Amniotic epithelial cell (primary cell): ENCODE measurements at regions not wholly inside any gene's neighbourhood (a gene's known extent, or its start where the extent isn't known, plus 50 kb on each side); places are given as distances from the start of the nearest gene placed in this dataset.

Source experiments
- DNase-seq: peaks from one replicate; pipeline ENCODE4 v3.0.0-alpha.2; 2010; ENCODE audit warnings: low read depth

DNA sequence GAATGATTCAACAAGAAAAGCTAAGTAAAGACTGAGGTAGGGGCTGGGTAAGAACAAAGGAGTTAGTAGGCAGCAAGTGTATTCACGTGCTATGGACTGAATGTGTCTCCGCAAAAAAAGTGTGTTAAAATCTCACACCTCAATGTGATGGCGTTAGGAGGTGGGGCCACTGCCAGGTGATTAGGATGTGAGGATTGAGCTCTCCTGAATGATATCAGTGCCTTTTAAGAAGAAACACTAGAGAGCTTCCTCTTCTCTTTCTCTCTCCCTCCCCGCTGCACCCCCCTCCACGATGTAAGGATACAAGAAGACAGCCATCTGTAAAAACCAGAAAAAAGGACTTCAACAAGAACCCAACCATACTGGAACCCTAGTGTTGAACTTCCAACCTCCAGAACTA lies 396.1 kb upstream of the PLXNA2 start:
- no peak for DNase-seq

DNA sequence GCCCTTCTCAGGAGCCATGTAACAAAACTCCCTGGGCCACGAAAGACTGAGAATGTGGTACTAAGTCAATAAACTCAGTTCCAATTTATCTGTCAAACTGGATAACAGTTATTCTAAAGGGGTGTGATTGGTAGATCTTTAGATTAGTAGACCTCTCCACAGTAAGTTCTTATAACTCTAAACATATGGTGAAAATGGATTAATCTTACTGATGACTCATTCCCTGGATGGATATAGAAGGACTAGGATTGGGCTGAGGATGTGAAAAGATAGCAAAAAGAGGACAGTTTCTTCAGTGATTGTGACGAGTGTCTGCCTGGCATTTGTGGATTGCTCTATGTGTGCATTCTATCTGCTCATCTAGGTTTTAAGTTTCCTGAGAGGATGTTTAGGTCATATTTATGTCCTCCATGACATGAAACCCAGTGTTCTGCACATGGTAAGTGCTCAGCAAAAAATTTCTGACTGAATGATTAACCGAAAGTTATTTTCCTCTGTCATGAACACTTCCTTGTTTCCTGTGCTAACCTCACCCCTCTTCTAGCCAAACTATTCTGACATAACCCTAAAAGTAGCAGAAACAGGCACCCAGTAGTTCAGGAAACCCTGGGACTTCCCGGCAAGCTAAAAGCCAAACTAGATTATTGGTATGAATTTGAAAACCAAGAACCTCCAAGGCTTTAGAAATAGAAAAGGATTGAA lies 397.5 kb upstream of the PLXNA2 start:
- DNase-seq = no peak

DNA sequence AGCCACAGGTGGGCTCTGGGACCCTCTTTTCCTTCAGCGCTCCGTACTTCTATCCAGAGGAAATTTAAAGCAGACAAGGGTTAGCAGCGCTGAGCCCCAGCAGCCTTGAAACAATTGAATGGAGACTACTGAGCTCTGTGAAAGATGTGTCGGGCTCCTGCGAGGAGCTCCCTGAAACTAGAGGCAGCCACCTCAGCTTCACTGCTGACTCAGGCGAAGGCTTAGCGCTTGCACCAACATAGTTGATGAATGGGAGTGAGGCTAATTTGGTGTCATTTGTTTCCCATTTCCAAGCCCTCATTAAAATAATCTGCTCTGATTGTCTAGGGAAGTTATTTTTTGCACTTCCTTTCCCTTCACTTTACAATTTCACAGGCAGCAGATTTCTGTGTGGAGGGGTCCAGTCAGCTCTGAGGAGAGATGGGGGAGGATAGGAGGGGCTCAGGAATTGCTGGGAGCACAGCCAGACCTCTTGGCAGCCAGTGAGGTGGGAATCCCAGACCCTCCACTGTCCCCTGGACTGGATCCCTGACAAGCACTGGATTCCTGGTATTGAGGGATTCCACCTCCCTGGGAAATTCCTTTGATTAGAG lies 398.9 kb upstream of the PLXNA2 start:
- no peak for DNase-seq

DNA sequence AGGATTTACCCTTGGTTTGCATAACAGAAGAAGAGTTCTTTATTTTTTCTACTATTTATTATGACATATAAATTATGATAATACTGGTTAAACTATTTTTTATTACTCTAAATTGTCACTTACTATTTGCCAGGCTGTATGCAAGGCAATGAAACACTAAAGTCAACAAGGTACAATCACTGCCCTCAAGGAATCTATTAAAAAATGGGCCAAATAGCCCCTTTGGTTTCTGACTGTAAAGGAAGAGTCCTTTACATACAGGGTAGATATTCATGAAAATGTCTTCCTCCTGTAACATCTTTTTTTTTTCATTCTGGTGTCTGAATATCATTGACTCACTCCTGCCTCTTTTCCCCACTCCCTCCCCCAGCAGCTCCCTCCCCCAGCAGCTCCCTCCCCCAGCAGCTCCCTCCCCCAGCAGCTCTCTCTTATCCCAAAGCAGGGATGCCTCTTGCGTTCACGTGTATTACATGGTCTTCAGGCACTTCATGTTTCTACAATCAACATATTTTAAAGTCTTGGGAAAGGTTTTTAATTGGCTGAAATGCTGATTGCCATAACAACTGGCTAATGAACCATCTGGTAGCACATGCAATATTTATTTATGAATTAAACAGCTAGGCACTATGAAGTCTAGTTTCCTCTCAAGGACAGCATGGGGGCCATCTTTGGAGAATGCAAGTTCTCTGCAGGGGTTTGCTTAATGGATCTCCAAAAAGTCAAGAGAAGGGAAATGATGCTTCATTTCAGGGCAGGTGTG lies 400.4 kb upstream of the PLXNA2 start:
- DNase-seq = no peak

DNA sequence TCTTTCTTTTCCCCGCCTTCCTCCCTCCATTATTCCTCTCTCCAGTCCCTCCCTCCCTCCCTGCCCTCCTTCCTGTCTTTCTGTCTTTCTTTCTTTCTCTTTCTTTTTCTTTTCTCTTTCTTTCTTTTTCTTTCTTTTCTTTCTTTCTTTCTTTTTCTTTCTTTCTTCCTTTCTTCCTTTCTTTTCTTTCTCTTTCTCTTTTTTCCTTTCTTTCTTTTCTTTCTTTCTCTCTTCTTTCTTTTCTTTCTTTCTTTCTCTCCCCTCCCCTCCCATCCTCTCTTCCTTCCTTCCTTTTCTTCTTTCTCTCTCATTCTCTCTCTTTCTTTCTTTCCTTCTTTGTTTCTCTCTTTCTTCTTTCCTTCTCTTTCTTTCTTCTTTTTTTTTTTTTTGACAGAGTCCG lies 402.2 kb upstream of the PLXNA2 start:
- no peak for DNase-seq

DNA sequence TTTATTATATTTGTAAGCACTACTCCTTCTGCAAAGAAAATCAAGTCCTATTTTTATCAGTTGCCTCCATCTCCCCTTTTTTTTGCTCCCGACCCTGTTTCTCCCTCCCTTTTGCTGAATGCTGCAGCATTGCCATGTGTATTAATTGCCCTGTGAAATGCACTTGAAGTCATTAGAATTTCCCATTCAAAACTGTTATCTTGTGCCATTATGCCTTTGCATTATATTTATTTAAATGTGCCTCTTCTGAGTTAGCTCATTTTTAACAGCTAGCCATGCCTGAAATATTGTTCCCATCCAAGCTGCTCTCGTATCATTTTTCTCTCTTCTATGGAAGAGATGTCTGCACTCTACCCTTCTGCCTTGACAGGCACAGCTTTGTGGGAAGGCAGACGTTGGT lies 404.0 kb upstream of the PLXNA2 start:
- DNase-seq = no peak

DNA sequence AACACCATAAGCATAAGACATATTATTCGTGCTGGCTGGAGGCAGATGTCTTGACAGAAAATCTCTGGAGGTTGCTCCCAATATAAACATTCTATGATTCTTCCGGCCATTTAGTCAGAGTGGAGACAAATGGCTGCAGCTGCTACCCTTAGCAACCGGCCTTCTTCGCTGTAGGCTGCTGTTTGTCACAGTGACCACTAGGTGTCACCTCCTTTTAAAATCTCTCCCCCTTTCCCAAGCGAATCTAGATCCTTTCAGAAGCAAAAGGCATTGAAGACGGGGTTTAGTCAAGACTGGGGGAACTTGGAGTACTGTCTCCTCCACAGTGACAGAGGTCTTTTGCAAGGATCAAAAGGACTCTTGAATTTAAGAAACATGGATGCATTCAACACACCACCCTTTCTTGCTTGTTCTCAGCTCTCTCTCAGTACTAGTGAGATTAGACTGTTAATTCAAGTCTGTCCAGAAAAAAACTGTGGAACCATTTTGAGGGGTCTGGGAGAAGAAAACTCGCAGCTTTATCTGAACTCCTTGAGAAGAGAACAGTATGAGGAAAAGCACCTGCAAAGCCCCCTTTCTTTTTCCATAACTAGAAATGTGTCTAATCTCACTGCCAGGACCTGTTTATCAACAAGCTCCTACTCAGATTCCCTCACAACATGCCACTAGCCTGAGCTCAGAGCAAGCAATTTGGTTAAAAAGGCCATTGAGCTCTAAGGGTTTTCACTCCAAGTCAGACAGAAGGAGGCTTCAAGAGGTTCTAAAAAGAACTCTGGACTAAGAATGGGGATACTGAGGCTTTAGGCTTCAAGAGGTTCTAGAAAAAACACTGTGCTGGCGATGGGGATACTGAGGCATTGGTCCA lies 408.3 kb upstream of the PLXNA2 start:
- peak; percentile 63 for DNase-seq

DNA sequence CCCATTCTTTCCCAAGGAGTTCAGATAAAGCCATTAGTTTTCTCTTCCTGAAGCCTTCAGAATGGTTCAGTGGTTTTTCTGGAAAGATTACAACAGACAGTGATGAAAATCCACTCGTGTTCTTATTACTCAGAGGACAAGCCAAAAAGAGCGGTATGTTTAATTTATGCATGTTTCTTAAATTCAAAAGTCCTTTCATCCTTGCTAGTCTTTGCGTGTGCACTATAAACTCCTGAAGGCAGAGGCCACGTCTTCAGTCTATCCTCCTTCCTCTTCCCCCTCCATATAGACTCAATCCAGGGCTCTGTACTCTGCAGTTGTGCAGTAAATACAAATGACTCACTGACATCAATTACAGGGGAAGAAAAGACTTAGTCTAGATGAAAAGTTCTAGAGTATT lies 409.2 kb upstream of the PLXNA2 start:
- DNase-seq = peak; percentile 38

DNA sequence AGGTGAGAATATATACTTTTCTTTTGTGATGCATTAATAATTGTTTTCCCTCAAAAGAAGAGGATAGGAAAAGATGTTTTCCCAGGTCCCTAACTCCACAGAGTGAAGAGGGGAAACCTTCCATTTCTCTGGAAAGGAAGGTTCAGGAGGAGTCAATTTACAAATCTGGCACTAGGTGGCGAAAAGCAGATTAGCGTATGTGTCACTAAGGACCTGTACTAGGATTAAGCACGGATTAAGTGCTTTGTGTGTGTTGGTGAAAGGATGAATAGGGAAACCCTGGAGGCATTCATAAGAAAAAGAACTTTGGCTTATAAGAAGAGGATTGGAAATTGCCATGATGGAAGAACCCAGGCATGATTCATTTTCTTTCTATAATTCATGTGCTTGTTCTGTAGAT lies 410.1 kb upstream of the PLXNA2 start:
- DNase-seq = peak; percentile 14

DNA sequence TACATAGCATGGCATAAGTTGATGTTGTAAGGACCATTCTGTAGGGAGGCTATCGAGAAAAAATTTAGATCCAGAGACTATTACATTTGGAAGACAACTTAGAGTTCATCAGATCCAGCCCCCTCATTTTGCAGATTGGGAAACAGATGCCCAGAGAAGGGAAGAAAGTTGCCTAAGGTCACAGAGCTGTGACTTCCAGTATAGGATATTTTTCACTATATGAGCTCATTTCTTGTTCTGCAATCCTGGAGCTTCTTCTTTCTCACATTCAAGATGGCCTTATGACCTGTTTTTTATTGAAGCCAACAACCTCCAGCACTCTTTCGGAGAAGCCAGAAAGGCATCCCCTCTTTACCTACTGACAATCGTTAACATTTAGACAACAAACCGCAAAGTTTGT lies 421.8 kb upstream of the PLXNA2 start:
- DNase-seq = no peak

DNA sequence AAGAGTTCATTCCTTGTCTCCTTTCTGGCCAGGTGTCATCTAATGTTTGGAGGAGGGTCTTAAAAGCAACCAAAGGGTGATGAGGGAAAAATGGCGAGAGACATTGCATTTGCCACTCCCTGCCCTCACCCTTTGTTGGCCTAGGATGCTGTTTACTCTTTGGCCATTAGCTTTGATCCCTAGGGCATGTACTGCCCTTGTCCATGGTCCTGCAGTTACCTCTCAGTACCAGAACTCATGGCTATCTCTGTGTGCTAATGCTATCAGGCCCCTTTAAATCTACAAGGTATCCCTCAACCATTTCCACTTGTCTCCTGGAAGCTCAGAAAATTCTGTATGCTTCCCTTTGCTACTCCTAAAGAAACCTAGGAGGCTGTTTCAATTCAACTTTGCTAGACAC lies 424.8 kb upstream of the PLXNA2 start:
- DNase-seq = peak; percentile 2

DNA sequence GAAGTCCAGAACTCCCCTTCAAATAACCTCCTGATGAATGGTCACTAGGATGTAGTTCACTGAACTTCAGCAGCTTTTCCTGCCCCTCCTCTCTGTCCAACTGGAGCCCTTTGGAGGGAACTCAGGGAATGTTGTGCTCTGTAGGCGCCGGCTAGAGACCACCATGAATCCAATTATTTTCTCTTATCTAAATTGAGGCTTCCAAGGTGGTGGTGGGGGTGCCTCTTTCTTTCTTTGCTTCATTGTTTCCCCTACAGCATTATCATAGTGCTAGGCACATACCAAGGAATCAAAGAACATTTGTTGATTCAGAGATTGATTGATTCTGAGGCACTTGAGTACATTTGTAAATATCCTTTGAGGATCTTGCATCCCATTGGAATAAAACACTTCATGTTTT lies 426.6 kb upstream of the PLXNA2 start:
- no peak for DNase-seq

DNA sequence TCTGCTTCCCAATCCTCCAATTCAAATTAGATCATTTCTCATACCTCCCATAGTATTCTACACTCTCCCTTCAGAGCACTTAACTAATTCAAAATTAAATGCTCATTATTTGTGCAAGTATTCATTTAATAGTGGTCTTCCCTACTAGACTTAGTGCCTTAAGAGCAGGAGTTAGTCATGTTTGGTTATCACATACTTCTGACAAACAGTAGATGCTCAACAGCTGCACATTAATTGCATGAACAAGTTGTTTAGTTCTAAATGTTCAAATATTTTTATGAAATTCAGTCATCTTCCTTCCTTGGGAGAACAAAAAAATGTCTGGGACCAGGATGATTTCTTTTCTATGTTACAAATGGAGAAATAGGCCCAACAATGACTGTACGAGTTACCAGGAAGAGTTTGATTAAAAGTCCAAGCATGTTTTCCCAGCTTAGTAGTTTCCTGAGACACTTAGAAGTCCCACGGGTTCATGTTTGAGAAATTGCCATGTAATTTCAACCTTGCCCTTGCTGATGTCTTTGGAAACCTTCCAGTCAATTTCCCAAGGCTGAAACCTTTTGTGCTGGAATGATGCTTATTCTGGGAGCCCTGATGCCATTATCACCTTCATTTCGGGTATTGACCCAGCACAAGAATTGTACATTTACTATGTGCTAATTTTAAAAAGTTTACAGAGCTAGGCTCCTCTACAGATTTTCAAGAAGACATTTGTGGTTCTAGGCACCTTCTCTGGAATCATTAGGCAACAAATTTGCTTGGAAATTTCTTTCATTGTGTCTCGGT lies 437.9 kb upstream of the PLXNA2 start:
- no peak for DNase-seq

DNA sequence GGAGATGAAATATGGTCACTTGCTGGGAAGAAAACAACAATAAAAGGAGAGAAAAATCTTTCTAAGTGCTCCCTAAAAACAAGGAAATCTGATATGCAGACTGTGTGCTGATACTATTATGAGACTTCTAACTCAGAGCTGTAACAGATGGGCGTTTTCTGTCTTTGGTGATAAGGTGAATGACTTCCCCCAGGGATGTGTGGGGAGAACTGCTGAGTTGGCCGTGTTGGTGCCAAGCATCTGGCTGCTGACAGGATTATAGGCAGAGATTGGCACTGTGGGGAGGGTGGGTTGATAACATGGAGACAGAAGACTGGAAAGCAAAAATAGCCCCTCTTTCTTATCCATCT lies 438.5 kb upstream of the PLXNA2 start:
- DNase-seq = no peak

DNA sequence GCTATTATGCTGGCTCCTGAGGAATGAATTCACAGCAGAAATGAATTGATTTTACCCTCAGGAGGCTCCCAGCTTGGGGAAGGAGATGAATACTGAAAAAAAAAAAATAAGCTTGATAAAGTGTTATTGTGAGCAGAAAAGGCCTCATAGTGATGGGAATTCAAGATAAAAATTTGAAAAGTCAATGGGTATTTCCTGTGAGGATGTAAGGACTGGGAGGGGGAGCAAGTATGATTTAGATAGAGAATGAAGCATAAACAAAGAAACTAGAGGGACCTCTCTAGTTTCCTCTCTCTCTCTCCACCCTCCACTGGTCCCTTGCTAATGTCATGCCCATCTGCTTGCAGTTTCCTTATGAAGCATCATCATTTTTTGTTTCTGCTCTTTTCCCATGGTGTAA lies 439.0 kb upstream of the PLXNA2 start:
- DNase-seq = no peak

DNA sequence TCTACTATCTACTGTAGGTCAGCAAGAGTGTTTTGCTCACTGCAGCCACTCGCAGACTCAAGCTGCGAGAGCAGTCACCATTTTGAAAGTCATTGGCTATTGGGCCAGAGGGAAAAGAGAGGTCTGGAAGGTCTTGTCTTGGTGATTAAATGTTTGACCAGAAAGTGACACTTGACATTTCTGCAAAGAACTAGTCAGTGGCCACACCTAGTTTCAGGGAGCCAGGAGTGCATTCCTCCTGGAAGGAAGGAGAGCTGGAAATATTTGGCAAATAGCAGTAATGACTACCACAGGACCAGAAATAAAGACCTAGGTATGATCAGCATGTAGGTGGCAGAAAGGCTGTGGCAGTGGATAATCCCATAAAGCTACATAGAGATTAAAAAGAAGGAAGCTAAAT lies 440.0 kb upstream of the PLXNA2 start:
- no peak for DNase-seq

DNA sequence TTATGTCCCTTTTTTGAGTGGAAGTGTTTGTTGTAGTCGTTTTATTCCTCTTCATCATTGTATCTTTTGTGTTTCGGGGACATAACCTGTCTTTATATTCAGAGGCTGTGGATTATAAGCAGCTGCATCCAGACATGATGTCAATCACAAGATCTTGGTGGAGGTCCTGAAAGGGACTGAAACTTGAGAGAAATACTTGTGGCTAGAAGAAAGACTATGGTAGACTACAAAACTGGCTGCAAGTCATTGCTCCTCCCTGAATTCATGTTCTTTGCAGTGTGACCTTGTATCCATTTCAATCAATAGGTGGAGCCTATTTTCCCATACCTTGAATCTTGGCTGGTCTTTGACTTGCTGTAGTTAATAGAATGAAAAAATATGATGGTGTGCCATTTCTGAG lies 442.4 kb upstream of the PLXNA2 start:
- no peak for DNase-seq

DNA sequence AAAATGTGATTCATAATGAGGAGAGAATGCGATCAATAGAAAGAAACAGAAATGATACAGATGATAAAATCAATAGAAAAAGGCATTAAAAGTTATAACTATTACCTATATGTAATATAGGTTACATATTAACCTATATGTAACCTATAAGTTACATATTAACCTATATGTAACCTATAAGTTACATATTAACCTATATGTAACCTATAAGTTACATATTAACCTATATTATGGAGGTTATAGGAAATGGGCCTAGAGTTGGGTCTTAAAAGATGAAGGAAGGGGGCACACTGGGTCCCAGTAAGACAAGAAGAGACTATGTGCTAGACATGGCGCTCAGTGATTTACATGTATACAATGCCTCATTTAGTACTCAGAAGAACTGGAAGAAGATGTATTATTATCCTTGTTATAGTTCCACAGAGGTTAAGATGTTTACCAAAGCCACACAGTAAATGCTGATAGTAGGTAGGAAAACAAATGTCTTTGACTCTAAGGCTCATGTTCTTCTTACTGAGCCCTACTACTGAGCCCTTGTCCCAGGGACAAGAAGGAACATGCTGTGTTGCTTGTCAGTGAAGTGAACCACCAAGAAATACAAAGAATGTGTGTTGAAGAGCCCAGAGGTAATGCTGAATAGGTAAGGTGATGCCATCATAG lies 444.6 kb upstream of the PLXNA2 start:
- no peak for DNase-seq

DNA sequence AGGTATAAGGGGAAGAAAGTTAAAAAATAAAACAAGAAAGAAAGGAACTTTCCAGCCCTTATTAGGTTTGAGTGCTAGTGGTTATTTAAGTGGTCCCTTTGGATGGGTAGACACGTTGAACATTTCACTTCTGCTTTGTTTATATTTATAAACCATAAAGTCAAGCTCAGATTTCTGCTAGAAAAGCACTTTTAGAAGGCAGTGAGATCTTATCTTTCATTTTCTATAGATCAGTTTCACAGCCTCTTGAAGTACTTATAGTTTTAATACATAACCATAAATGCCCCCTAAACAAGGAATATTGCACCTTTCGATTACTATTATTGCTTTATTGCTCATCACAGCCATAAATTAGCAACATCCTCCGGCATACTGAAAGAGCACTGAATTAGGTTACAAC lies 446.8 kb upstream of the PLXNA2 start:
- no peak for DNase-seq

DNA sequence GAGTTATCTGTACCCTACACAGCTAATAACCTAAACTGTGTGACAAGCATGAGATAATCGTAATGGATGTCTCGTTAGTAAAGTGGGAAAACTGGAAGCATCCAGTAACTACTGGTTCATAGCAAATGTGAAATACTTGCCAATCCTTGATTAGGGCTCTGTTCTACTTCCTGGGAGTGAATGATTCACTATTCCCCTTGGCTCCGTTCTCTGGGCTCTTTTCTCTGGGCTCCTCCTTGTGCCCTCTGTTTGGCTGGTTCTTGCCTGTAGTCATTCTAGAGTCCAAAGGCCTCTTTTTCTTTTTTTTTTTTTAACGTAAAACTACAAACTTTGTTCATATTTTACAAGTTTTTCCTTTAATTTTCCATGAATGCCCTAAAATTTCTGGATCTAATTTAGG lies 465.8 kb upstream of the PLXNA2 start:
- no peak for DNase-seq

DNA sequence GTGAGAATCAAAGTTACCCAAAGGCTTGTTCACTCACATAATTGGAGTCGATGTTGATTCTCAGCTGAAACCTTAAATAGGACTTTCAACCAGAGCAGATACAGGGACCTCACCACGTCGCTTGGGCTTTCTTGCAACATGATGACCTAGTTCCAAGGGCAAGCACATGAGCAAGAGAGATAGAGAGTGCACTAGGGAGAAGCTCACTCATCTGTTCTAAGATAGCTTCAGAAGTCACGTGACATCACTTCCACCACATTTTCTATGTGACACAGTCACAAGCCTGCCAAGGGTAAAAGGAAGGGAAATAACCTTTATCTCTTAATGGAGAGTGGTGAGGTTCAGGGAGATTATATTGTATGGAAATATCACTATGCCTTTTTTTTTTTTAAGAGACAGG lies 470.1 kb upstream of the PLXNA2 start:
- no peak for DNase-seq
